NCI-H1105 treated with DMSO at 0.1 percent for 48 hours (cell line): ENCODE measurements at regions not wholly inside any gene's neighbourhood (a gene's known extent, or its start where the extent isn't known, plus 50 kb on each side); places are given as distances from the start of the nearest gene placed in this dataset.
"Not testable (repeated sequence)": the region's sequence is repeated elsewhere in the genome, so short reads cannot be mapped to it uniquely, and the experiment has no call there.

Experiments
- DNase-seq: peaks from one replicate; lab custom pipeline; 2025; lab: John Stamatoyannopoulos, UW

DNA sequence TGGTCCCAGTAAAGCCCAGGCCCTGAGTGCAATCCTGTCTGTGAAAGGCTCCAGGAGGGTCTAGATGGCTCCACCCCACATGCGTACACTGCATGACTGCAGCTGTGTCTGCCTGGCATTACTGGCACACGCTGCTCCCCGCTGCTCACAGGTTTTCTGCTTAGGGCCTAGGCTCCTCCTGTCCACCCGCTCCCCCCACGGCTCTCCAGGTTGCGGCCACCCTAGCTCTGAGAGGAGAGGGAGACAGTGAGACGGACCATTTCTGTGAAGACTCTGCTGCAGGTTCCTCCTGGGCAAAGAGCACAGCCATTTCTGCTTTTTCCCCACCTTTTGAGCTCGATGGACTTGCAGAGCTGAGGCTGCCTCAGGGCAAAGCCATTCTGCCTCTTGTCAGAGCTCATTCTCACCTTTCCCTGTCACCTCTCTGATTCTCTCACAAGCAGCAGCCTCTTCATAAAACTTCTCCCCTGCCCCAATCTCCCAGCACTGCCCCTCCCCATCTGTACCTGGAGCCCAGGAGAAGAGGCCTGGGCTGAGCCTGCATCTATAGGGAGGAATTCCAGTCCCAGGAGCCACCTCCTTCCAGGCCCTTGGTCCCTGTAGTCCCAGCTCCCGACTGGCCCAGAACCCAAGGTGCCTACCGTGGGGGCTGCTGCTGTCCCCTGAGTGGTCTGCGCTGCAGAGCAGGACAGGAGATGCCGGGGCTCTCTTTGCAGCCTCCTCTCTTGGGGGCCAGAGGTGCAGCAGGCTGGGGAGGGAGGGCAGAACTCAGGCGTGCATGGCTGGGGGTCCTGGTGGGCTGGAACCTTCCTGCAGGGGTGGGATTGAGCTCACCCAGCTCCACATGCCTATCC is 433.7 kb upstream of the B3GAT1 start:
- no peak for DNase-seq

DNA sequence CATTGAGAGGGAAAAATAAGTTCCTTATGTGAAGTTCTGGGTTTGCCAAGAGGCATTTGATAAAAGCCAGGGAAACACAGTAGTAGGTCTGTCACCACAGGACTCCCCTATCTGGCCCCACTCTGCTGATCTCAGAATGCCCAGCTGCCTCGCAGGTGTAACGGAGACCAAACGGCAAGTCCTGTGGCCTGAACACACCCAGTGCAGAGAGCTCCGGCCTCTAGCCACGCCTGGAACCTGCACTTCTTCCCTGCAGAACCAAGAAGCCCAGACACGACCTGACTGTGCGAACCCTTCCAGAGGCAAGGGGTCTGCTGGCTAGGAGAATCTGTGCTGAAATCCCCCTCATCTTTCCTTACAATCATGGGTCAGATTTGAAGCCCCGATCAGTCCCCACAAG is 432.8 kb upstream of the B3GAT1 start:
- DNase-seq: no peak

DNA sequence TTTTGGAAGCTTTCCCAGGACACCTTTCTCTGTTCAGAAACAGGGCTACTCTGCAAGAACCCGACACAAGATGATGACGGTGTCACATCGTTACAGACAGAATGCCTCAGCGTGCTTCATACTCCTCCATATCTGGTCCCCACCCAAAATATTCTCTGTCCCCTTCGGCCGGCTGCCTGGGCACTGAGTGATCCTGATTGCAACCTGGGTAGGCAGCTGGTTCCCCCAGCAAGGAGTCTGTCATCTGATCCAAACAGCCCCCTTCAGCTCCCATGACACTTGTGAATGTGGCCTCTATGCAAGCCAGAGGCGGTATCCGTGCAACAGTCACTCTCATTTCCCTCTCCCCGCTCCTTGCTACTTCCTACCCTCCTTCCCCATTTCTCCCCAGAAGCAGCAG is 431.7 kb upstream of the B3GAT1 start:
- DNase-seq: no peak

- DNase-seq: no peak
Measured at GRCh38 chr11:134843020-134843419, 431.0 kb upstream of the B3GAT1 start.

GRCh38 chr11:134841972-134842371 is 429.9 kb upstream of the B3GAT1 start:
- no peak for DNase-seq

- DNase-seq: no peak
Measured at GRCh38 chr11:134841411-134841810, 429.4 kb upstream of the B3GAT1 start.

- DNase-seq: no peak
Measured at GRCh38 chr11:134840945-134841344, 428.9 kb upstream of the B3GAT1 start.

GRCh38 chr11:134840165-134840564 is 428.1 kb upstream of the B3GAT1 start:
- not testable (repeated sequence) for DNase-seq

- DNase-seq: no peak
Measured at GRCh38 chr11:134838708-134839107, 426.7 kb upstream of the B3GAT1 start.

GRCh38 chr11:134837887-134838232 is 425.8 kb upstream of the B3GAT1 start:
- no peak for DNase-seq

GRCh38 chr11:134837166-134837886 is 425.3 kb upstream of the B3GAT1 start:
- no peak for DNase-seq

GRCh38 chr11:134836561-134836960 is 424.5 kb upstream of the B3GAT1 start:
- DNase-seq: no peak

- DNase-seq: no peak
Measured at GRCh38 chr11:134835561-134835960, 423.5 kb upstream of the B3GAT1 start.

DNA sequence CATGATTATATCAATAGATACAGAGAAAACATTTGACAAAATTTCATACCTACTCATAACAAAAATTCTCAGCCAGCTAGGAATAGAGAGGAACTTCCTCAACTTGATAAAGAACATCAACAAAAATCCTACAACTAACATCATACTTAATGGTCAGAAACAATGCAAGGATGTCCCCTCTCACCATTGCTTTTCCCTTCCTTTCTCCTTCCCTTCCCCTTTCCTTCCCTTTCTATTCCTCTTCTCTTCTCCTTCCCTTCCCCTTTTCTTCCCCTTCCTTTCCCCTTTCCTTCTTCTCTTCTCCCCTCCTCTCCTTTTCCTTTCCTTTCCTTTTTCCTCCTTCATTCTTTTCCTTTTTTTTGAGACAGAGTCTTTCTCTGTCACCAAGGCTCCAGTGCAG is 418.3 kb upstream of the B3GAT1 start:
- DNase-seq: no peak

DNA sequence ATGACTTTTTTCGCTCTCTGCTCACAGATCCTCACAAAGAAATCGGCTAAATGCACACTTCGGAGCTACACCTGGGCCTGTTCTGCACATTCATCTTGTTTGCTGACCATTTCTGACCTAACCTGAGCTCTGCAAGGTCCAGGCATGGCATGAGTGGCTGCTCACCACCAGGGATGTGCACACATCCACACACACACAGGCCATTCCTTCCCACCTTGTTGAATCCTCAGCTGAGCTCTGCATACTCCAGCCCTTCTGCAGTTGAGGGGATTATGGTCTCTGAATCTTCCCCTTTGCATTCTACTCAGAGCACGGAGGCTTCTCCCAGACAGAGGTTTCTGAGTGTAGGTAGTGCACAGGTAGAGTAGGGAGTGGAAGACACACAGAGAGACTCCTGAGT is 411.9 kb upstream of the B3GAT1 start:
- DNase-seq: no peak

DNA sequence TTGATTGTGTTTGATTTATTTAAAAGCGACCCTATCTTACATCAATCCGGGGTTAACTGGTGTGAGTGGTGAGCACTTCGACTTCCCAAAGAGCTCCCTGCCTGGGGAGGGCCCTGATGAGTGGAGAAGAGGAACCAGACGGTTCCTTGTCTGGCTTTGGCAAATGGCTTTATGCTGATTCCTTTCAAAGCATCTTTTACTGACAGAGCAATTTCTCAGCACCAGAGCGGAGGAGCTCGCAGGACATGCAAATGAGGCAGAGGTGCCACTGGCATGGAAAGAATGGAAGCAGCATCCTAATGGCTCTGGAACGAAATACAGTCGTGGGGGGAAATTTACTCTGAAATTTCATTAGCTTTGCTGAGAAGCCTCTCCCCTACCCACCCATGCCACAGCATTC is 410.9 kb upstream of the B3GAT1 start:
- no peak for DNase-seq

- no peak for DNase-seq
Measured at GRCh38 chr11:134821422-134821821, 409.4 kb upstream of the B3GAT1 start.

- no peak for DNase-seq
Measured at GRCh38 chr11:134819041-134819440, 407.0 kb upstream of the B3GAT1 start.

DNA sequence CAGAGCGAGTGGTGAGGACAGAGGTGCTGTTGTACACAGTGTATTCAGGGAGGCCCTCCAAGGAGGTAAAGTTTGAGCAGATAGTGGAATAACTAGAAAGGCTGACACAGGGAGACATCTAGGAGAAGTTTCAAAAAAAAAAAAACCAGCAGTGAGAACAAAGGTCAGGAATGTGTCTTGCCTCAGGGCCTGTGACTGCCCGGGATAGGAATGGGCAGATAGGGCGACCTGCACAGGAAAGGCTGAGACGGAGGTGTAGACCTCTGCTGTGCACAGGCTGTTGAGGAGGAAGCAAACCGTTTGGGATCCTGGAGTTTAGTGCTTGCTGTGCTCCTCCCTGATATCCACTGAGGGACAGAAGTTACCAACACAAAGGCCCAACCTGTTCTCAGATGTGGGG is 406.5 kb upstream of the B3GAT1 start:
- no peak for DNase-seq

- no peak for DNase-seq
Measured at GRCh38 chr11:134815404-134815803, 403.4 kb upstream of the B3GAT1 start.

GRCh38 chr11:134807997-134808396 is 396.0 kb upstream of the B3GAT1 start:
- DNase-seq: no peak

GRCh38 chr11:134802598-134802997 is 390.6 kb upstream of the B3GAT1 start:
- DNase-seq: no peak

DNA sequence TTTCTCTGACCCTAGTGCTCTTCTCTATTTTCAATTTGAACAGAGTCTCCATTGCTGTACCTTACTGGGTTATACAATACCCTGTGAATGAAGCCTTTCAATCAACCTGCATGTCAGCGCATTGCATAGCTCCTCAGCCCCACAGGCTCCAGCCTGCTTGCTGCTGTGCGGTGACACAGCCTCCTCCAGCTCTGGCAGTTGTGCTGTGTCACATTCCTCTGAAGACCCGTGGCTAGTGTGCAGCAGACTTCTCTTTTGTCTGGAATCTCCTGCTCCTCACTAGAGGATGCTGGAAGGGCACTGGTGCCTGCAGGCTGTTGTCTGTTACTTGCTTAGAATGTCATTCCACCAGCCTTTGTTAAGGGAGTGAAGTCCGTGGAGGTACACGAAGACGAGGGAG is 390.1 kb upstream of the B3GAT1 start:
- DNase-seq: no peak

- DNase-seq: no peak
Measured at GRCh38 chr11:134801570-134801969, 389.5 kb upstream of the B3GAT1 start.
